SK-N-SH (cell line): ENCODE measurements at regions not wholly inside any gene's neighbourhood (a gene's known extent, or its start where the extent isn't known, plus 50 kb on each side); places are given as distances from the start of the nearest gene placed in this dataset.

Experiments
- EP300 ChIP-seq, 2 experiments: IDR thresholded peaks; 2 replicates each; pipeline versions ENCODE4 v1.4.0 to v1.6.1; 2012; ENCODE audit warnings: borderline replicate concordance in 1 of 2, low read depth in 1 of 2, low read length in 1 of 2
- FOSL2 ChIP-seq: IDR thresholded peaks from 2 replicates; pipeline ENCODE4 v1.4.0; 2012; ENCODE audit warnings: low read depth, mild to moderate bottlenecking, moderate library complexity, borderline replicate concordance
- POLR2AphosphoS5 ChIP-seq: IDR thresholded peaks from 2 replicates; pipeline ENCODE4 v1.6.1; 2012; ENCODE audit warnings: low read depth, low read length
- RCOR1 ChIP-seq: fragments of 150-350 bp; IDR thresholded peaks from 2 replicates; pipeline ENCODE4 v1.6.1; 2017; ENCODE audit warnings: antibody characterized with exemption, low read length
- RFX5 ChIP-seq: IDR thresholded peaks from 2 replicates; pipeline ENCODE4 v1.6.1; 2012; ENCODE audit warnings: mild to moderate bottlenecking, improper control_type of control experiment, low read length
- SMC3 ChIP-seq: IDR thresholded peaks from 2 replicates; pipeline ENCODE4 v1.6.1; 2012; ENCODE audit warnings: low read depth, low read length, improper control_type of control experiment
- TAF1 ChIP-seq: IDR thresholded peaks from 2 replicates; pipeline ENCODE4 v1.6.1; 2012; ENCODE audit warnings: low read depth, mild to moderate bottlenecking, low read length, moderate library complexity, borderline replicate concordance
- TEAD4 ChIP-seq: IDR thresholded peaks from 2 replicates; pipeline ENCODE4 v1.4.0; 2012; ENCODE audit warnings: mild to moderate bottlenecking, borderline replicate concordance; ENCODE audit not compliant: insufficient read depth
- USF2 ChIP-seq: fragments of 150-350 bp; IDR thresholded peaks from 2 replicates; pipeline ENCODE4 v1.6.1; 2017; ENCODE audit warnings: antibody characterized with exemption, low read length, low read depth, borderline replicate concordance
- YY1 ChIP-seq: IDR thresholded peaks from 2 replicates; pipeline ENCODE4 v1.4.0; 2012; ENCODE audit warnings: low read depth, mild to moderate bottlenecking
- TF ChIP-seq, protein P1 (sequence below): fragments of 200-600 bp; sonication (generic); IDR thresholded peaks from 2 replicates; pipeline ENCODE4 v1.6.1; 2017; ENCODE audit warnings: antibody characterized with exemption, mild to moderate bottlenecking, moderate library complexity
- TF ChIP-seq, protein P2 (sequence below): fragments of 150-350 bp; IDR thresholded peaks from 2 replicates; pipeline ENCODE4 v1.6.1; 2016; ENCODE audit warnings: mild to moderate bottlenecking, low read depth, low read length

- TF ChIP-seq TAF1 (no peak), RFX5 (no peak), EP300 (IDR thresholded peaks at IDR 0.05; ENCODE audit: borderline replicate concordance in 1 of 2, low read depth in 1 of 2, low read length in 1 of 2) (no peak), USF2 (no peak), YY1 (no peak), TEAD4 (no peak), POLR2AphosphoS5 (no peak), RCOR1 (no peak), FOSL2 (no peak), SMC3 (no peak)
- TF ChIP-seq, protein P1, sequence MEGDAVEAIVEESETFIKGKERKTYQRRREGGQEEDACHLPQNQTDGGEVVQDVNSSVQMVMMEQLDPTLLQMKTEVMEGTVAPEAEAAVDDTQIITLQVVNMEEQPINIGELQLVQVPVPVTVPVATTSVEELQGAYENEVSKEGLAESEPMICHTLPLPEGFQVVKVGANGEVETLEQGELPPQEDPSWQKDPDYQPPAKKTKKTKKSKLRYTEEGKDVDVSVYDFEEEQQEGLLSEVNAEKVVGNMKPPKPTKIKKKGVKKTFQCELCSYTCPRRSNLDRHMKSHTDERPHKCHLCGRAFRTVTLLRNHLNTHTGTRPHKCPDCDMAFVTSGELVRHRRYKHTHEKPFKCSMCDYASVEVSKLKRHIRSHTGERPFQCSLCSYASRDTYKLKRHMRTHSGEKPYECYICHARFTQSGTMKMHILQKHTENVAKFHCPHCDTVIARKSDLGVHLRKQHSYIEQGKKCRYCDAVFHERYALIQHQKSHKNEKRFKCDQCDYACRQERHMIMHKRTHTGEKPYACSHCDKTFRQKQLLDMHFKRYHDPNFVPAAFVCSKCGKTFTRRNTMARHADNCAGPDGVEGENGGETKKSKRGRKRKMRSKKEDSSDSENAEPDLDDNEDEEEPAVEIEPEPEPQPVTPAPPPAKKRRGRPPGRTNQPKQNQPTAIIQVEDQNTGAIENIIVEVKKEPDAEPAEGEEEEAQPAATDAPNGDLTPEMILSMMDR: no peak
- TF ChIP-seq, protein P2, sequence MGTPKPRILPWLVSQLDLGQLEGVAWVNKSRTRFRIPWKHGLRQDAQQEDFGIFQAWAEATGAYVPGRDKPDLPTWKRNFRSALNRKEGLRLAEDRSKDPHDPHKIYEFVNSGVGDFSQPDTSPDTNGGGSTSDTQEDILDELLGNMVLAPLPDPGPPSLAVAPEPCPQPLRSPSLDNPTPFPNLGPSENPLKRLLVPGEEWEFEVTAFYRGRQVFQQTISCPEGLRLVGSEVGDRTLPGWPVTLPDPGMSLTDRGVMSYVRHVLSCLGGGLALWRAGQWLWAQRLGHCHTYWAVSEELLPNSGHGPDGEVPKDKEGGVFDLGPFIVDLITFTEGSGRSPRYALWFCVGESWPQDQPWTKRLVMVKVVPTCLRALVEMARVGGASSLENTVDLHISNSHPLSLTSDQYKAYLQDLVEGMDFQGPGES: no peak
These were observed 1007.2 kb upstream of the RAG2 start for GRCh38 chr11:37605229-37605628.
